ENCODE measurements at regions not wholly inside any gene's neighbourhood (a gene's known extent, or its start where the extent isn't known, plus 50 kb on each side); places are given as distances from the start of the nearest gene placed in this dataset.

GRCh38 chr11:38510041-38510440 lies 1912.0 kb upstream of the RAG2 start:
- no peak overlapping the region for H3K4me3 ChIP-seq
- TF ChIP-seq POLR2A (IDR thresholded peaks at IDR 0.05), result no peak
- TF ChIP-seq, protein P1, sequence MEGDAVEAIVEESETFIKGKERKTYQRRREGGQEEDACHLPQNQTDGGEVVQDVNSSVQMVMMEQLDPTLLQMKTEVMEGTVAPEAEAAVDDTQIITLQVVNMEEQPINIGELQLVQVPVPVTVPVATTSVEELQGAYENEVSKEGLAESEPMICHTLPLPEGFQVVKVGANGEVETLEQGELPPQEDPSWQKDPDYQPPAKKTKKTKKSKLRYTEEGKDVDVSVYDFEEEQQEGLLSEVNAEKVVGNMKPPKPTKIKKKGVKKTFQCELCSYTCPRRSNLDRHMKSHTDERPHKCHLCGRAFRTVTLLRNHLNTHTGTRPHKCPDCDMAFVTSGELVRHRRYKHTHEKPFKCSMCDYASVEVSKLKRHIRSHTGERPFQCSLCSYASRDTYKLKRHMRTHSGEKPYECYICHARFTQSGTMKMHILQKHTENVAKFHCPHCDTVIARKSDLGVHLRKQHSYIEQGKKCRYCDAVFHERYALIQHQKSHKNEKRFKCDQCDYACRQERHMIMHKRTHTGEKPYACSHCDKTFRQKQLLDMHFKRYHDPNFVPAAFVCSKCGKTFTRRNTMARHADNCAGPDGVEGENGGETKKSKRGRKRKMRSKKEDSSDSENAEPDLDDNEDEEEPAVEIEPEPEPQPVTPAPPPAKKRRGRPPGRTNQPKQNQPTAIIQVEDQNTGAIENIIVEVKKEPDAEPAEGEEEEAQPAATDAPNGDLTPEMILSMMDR (IDR thresholded peaks at IDR 0.05), result no peak
- no peak for TF ChIP-seq EP300 (IDR thresholded peaks at IDR 0.05)
- H3K4me1 ChIP-seq (ENCODE audit: insufficient read depth), result no peaks in the 10 kb centered on the region
- H3K27ac ChIP-seq, result no peak overlapping the region
- H3K27me3 ChIP-seq, result no peaks in the 10 kb centered on the region
- intact Hi-C loops (cut with DNase I), result no loop called here
- no peaks in the 10 kb centered on the region for H3K9me3 ChIP-seq
- 52 to 75% (median 58%) methylated on average over 2 of the region's 2 CpGs for WGBS, 3 donors
- DNase-seq, result no peak
- no peaks in the 10 kb centered on the region for H3K36me3 ChIP-seq

GRCh38 chr11:38503876-38504275 lies 1905.8 kb upstream of the RAG2 start:
- Histone ChIP-seq H3K27me3 (no peaks in the 10 kb centered on the region), H3K27ac (no peak overlapping the region), H3K4me3 (no peak overlapping the region), H3K36me3 (no peaks in the 10 kb centered on the region), H3K4me1 (ENCODE audit: insufficient read depth) (no peaks in the 10 kb centered on the region), H3K9me3 (no peaks in the 10 kb centered on the region)
- 96 to 97% (median 96%) methylated on average over 14 of the region's 14 CpGs for WGBS, 3 donors
- no peak for DNase-seq
- intact Hi-C loops (cut with DNase I), result no loop called here
- no peak for TF ChIP-seq EP300 (IDR thresholded peaks at IDR 0.05)
- TF ChIP-seq, protein P1 (IDR thresholded peaks at IDR 0.05), result no peak
- TF ChIP-seq POLR2A (IDR thresholded peaks at IDR 0.05), result no peak

DNA sequence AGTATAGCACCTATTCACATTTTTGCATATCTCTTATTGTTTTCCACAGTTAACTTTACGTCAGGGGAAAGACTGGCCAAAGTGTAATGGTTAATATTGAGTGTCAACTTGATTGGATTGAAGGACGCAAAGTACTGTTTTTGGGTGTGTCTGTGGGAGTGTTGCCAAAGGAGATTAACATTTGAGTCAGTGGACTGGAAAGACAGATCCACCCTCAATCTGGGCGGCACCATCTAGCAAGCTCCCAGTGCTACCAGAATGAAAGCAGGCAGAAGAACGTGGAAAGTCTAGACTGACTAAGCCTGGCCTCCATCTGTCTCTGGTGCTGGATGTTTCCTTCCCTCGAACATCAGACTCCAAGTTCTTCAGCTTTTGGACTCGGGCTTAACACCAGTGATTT lies 1900.7 kb upstream of the RAG2 start:
- Histone ChIP-seq H3K4me3 (no peak overlapping the region), H3K27ac (no peak overlapping the region), H3K36me3 (no peaks in the 10 kb centered on the region), H3K4me1 (ENCODE audit: insufficient read depth) (no peaks in the 10 kb centered on the region), H3K9me3 (no peaks in the 10 kb centered on the region), H3K27me3 (no peaks in the 10 kb centered on the region)
- intact Hi-C loops (cut with DNase I), result no loop called here
- DNase-seq, result no peak
- no peak for TF ChIP-seq POLR2A (IDR thresholded peaks at IDR 0.05)
- TF ChIP-seq EP300 (IDR thresholded peaks at IDR 0.05), result no peak
- TF ChIP-seq, protein P1 (IDR thresholded peaks at IDR 0.05), result no peak
- WGBS, 3 donors, result 76 to 89% (median 85%) methylated on average over 6 of the region's 6 CpGs

- Histone ChIP-seq H3K4me1 (ENCODE audit: insufficient read depth) (no peaks in the 10 kb centered on the region), H3K9me3 (no peaks in the 10 kb centered on the region), H3K36me3 (no peaks in the 10 kb centered on the region), H3K27me3 (no peaks in the 10 kb centered on the region), H3K27ac (no peak overlapping the region), H3K4me3 (no peak overlapping the region)
- intact Hi-C loops (cut with DNase I), result no loop called here
- 87 to 94% (median 92%) methylated on average over 2 of the region's 2 CpGs for WGBS, 3 donors
- no peak for TF ChIP-seq EP300 (IDR thresholded peaks at IDR 0.05)
- TF ChIP-seq, protein P1 (IDR thresholded peaks at IDR 0.05), result no peak
- no peak for TF ChIP-seq POLR2A (IDR thresholded peaks at IDR 0.05)
- DNase-seq, result no peak
These were observed 1894.0 kb upstream of the RAG2 start for GRCh38 chr11:38491986-38492385.

GRCh38 chr11:38481391-38481790 lies 1883.4 kb upstream of the RAG2 start:
- Histone ChIP-seq H3K9me3 (no peaks in the 10 kb centered on the region), H3K4me1 (ENCODE audit: insufficient read depth) (no peaks in the 10 kb centered on the region), H3K27me3 (no peaks in the 10 kb centered on the region), H3K4me3 (no peak overlapping the region), H3K27ac (no peak overlapping the region), H3K36me3 (no peaks in the 10 kb centered on the region)
- intact Hi-C loops (cut with DNase I), result no loop called here
- DNase-seq, result no peak
- TF ChIP-seq EP300 (IDR thresholded peaks at IDR 0.05) (no peak), POLR2A (IDR thresholded peaks at IDR 0.05) (no peak)
- TF ChIP-seq, protein P1 (IDR thresholded peaks at IDR 0.05), result no peak
- 96 to 99% (median 97%) methylated on average over 12 of the region's 12 CpGs for WGBS, 3 donors

Measured in ovary (tissue), 7 donors.